ENCODE measurements at regions not wholly inside any gene's neighbourhood (a gene's known extent, or its start where the extent isn't known, plus 50 kb on each side); places are given as distances from the start of the nearest gene placed in this dataset.

- no peak for TF ChIP-seq CTCF (IDR thresholded peaks at IDR 0.05)
Measured at GRCh38 chr5:97365163-97365845, 182.3 kb upstream of the RIOK2 start.

GRCh38 chr5:97365918-97366317 is 182.9 kb upstream of the RIOK2 start:
- no peak for TF ChIP-seq CTCF (IDR thresholded peaks at IDR 0.05)

- no peak for TF ChIP-seq CTCF (IDR thresholded peaks at IDR 0.05)
Measured at GRCh38 chr5:97375959-97376358, 192.9 kb upstream of the RIOK2 start.

GRCh38 chr5:97377582-97377981 is 194.5 kb upstream of the RIOK2 start:
- TF ChIP-seq CTCF (IDR thresholded peaks at IDR 0.05) = no peak

- TF ChIP-seq CTCF (IDR thresholded peaks at IDR 0.05) = no peak
Measured at GRCh38 chr5:97383996-97384395, 200.9 kb upstream of the RIOK2 start.

GRCh38 chr5:97388794-97389193 is 205.7 kb upstream of the RIOK2 start:
- TF ChIP-seq CTCF (IDR thresholded peaks at IDR 0.05) = no peak

GRCh38 chr5:97400537-97400936 is 217.5 kb upstream of the RIOK2 start:
- no peak for TF ChIP-seq CTCF (IDR thresholded peaks at IDR 0.05)

GRCh38 chr5:97405941-97406340 is 222.9 kb upstream of the RIOK2 start:
- TF ChIP-seq CTCF (IDR thresholded peaks at IDR 0.05) = no peak
